C4-2B (cell line): ENCODE measurements at regions not wholly inside any gene's neighbourhood (a gene's known extent, or its start where the extent isn't known, plus 50 kb on each side); places are given as distances from the start of the nearest gene placed in this dataset.

ENCODE experiments used
- CTCF ChIP-seq: fragments of 450-650 bp; conservative IDR thresholded peaks from 2 replicates; pipeline ENCODE4 v1.5.1; 2017; ENCODE audit warnings: mild to moderate bottlenecking
- ZFX ChIP-seq: fragments of 450-650 bp; IDR thresholded peaks from 2 replicates; pipeline ENCODE4 v1.6.1; 2017

DNA sequence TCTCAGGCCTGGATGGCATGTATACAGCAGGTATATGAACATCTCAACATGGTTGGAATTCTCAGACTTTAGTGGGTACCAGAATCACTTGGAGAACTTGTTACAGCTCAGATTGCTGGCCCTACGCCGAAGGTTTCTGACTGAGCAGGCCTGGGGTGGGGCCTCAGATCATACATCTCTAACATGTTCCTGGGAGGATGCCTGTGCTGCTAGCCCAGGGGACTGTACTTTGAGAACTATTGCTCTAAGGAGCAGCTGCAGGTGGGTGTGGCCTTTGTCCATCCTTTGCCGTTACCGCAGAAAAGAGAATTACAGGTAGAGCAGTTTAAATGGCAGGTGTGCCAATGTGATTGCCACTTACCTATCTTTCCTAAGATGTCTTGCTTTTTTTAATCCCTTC, 310.5 kb upstream of the JAG1 start:
- TF ChIP-seq CTCF = no peak
- TF ChIP-seq ZFX = no peak
